GM18909 (cell line): ENCODE measurements at regions not wholly inside any gene's neighbourhood (a gene's known extent, or its start where the extent isn't known, plus 50 kb on each side); places are given as distances from the start of the nearest gene placed in this dataset.
"Not testable (repeated sequence)": the region's sequence is repeated elsewhere in the genome, so short reads cannot be mapped to it uniquely, and the experiment has no call there.

Experiments
- ATAC-seq: cut with Tn5 transposase; IDR thresholded peaks from one replicate; pipeline ENCODE4 v1.9.1; 2021; ENCODE audit warnings: mild to moderate bottlenecking; ENCODE audit not compliant: unreplicated experiment, poor library complexity

DNA sequence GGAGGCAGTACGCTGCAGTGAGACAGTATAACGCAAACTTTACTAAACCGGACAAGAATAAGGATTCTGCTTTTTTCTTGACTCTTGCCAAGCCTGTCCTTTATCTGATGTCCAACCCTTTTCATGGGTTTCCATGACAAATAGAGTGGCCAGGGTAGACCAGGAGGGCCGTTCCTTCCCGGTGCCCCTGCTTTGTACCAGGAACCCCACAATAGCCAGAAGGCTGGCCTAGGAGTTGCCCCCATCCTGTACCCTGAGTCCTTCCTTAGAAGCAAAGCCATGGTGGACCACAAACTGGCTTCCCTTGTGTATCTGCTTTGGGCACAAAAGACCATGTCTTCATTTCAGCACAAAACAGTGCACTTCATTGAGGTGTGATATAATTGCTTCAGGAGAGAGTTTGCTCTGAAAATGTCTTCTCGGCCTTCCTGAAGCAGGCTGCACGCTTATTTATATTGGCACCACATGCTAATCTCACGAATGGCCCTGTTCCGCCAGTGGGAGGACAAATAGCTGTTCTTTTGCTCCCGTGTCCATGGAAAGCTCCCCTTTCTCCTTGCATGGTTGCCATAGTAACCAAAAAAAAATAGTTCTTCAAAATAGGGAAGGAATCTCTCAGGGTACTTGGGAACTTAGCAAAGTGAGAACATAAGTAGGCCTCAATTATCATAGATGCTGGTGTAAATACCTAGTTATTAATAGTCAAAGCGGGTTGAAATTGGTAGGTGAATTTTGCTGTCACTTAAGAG is 222.1 kb downstream of the ZIC5 start:
- no peak for ATAC-seq

DNA sequence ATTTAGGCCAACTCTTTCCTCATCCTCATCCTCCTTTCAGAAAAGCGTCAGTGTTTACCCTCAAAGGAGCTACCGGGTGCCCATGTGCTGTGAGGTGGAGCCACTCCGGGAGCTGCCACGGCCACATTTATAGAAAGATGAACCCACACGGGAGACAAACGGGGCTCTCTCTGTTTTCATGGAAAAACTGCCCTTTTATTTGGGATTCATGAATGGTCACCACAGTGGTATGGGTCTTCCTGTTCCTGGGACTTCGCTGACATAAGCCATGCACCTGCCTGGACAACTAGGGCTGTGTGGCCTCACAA is 224.2 kb downstream of the ZIC5 start:
- ATAC-seq = no peak

DNA sequence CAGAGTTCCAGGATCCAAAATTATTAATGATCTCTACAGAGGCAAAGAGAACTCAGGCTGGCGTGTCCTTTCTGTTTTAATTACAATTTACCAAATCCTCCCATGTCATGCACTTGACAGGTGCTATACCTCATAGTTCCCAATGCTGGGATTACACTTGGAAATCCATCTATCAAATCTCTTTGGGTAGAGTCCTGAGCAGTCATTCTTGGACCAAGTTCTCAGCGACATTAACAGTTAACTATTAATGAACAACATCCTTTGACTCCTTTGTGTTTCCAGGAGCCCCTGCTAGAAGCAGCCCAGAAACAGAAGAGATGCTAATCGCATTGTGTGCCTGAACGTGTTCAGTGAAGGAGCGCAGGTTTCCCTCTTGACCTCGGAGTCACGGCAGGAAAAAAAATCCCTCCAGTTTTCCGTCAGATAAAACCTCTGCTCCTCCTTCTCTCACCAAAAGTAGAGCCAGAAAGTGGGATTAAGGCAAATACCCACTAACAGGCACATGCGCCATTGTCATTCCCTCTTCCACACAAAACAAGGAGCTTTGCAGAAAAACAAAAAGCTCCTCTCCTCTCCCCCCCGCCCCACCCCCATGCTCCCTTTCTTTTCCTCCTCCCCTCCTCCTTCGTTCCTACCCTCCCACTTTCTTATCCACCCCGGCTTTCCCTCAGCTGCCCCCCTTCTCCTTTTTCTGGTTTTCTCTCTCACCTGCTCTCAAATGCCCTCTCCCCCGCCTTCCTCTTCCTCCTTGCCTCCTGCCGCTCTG is 224.7 kb downstream of the ZIC5 start:
- ATAC-seq = no peak

DNA sequence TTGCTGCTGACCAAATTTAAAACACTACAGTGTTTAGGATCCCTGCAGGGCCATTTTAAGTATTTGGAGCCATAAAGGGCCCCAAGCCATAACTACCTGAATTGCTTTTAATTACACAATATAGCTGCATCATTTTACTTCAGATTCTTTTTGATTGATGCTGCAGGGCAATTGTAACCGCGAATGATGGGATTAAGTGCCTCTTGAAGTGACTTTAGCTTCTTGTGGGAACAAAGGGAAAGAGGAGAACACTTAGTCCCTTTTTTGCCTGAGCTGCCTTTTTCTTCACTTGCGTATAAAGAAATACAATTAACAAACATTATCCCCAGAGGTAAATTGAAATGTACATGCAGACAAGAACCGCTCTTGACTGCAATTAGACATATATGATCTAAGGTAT is 228.5 kb downstream of the ZIC5 start:
- no peak for ATAC-seq

DNA sequence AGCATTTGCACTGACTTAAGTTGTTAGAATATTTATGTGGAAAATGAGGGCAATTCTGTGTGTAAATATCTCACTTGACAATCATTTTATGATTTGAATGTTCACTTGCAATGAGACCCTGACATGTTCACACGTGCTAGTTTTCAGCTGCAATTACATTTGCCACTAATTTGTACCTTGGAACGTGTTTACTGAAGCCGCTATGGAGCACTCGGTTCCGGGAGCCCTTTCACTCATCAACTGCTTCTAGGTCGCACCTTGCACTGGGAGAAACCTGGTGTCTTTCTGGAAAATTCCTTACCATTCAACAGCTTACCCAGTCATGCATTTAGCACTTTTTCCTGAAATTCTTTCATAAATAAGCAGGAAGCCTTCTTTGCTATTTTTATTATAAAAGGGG is 229.6 kb downstream of the ZIC5 start:
- no peak for ATAC-seq

DNA sequence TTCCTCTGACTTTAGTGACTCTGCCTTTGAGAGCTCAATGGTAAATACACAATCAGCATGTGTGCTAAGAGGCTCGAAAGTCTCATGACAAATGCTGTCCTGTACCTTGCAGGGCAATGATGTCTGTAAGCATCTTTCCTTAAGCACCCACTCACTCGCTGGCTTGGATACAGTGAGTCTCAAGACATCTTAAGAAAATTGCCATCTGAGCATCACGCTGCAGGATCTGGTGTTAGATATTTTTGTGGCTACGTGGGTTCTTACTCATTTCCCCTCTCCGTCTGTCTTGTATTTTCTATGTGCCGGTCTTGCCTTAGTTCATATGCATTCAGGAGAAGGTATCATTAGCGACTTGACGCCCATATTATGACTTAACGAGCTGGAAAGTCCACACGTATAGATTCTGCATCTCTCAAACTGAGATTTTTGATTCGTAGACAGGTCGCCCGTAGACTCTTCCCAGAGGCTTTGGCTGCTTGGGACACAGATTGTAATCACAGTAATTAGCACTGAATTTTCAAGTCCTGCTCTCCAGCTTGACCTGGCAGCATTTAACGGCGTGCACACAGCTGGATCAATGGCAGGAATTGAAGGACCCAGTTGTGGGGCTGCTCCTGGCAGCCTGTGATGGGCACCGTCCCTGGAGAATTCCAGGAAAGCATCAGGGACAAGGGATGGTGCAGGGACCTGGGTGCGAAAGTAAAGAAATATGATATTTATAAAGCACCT is 231.2 kb downstream of the ZIC5 start:
- no peak for ATAC-seq

DNA sequence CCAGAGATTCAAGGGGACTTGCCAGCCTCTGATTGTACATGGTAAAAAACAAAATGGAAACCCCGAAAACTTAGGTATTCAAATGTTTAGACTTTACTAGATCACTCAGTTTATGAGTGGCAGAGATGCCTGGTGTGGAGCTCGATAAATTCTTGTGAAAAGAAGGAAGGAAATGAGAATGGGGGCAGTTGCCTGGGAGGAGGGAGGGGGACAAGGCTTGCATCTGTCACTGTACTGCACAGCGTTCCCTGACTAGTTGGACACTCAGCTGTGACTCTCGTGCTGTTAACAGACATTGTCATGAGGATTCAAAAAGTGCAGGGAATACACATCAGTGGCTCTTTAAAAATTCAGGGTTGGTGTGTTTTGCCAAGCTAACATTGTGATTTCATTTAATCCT is 232.9 kb downstream of the ZIC5 start:
- ATAC-seq = no peak

DNA sequence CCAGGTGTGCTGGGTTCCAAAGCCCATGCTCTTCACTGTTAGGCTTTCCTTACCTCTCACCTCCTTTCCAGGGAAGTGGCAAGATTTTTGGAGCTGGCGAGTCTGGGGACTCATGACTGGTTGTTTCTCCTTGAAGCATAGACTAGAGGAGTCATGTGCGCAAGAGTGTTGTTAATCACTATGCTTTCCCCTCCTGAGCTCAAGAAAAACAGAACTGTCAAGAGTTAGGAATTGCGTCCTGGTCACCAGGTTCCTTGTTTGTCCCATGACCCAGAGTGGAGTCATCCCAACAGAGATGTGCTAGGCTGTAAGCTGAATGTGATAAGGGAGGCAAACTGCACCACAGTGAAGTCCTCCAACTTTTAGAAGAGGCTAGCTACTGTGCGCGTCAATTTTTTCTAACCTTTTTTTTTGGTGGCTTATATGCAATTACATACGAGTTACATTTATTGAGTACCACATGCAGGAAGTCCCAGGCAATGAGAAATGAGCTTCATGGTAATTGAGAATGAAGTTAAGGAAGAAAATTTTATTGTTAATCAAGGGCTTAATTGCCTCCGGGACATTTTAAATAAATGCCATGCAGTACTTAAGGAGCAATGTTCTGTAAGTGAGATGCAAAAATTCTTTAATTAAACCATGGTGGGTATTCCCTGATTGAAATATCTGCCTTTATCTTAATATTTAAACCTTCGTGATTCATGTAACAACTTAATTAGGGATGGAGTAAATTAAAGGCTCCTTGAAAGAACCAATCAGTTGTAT is 233.9 kb downstream of the ZIC5 start:
- ATAC-seq = no peak

DNA sequence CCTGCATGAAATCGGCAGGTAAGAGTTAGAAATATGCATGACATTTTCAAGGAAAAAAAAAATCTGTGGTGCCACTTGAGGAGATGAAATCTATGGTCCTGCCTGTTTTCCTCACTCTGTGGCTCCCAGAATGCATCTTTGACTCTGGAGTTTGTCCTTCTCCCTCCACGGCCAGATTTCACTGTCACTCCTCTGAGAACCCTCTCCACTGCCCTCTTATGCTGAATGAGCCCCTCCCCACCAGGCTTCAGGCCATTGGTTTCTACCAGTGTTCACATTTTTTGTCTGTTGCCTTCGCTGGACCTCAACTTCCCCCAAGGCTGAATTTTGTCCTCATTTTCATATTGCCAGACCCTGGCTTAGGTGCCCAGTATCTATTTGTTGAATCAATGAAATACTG is 235.0 kb downstream of the ZIC5 start:
- ATAC-seq = no peak

DNA sequence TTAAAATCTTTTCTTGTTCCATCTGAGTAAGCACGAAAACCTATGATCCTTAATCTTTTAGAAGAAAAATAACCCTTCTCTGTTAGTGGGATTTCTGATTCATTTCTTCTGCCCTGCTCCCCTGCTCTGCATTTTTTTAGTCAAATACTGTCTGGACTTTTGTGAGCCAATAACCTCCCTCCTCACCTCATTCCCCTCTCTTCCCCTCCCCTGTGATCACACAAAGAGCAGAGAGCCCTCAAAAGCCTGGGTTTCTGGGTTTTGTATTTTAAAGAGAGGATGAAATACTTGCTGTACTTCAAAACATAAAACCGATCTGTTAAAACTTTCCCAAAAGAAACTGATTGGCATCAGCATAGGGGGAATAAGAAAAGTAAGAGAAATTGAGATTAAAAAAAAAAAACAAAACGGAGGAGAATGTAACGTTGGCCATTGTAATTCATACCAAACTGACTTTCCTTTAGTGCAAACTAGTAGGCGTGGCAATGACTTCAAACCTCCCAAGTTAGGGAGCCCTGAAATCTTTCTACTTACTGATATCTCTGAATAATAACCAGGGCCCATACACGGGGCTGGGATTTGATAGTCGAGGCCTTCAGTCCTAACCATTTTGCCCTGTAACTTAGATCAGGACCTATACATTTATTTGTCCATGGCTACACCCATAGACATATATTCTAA is 232.9 kb downstream of the TM9SF2 start:
- ATAC-seq = no peak

DNA sequence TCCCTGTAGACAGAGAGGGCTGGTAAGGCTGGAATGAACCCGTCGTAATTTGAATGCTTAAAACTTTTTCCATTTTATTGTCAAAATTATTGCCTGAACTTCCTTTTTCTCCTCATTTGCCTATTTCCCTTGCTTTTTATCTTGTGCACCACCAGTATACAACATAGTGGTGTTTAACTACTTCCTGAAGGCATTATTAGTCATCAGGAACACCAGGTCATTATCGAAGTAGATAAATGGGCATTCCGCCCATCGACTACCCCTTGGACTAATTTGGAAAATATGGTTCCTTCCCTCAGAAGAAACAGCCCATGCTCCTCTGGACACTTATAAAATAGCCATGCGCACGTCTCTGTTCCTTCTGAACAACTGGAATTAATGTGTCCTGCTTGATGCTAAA is 232.1 kb downstream of the TM9SF2 start:
- ATAC-seq = no peak

DNA sequence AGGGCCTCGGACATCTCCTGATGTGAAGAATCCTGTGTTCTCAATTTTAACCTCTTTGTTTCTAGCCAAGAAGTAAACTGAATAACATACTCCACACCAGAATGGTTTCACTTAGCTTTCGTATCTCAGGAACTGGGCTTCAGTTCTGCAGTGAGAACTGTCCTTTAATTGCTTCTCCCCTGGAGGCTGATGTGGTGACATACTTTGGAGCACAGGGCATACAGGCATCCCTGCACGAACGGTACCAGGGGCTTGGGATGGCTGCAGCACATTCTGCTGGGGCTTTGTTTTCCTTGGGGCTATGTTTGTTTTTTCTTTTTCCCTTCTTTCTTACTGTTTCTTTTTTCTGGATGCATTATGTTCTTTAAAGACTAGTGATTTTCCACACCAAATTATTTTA is 230.5 kb downstream of the TM9SF2 start:
- ATAC-seq = no peak

DNA sequence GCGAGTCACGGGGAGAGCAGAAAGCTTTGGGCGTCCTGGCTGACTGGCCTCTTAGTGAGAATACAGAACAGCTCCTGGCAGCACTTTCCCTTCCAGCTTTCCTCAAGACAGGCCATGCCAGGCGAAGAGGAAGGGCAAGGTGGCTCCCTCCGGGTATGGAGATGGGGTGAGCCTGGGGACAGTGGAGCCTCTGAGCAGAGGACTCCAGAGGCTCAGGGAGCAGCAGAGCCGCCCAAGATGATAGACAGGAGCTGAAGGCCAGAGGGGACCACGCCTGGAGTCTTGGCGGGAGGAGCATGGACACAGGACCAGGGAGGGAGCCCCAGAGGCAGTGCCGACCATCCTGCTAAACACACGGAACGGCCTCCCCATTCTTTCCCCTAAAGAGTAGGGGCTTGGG is 229.1 kb downstream of the TM9SF2 start:
- no peak for ATAC-seq

DNA sequence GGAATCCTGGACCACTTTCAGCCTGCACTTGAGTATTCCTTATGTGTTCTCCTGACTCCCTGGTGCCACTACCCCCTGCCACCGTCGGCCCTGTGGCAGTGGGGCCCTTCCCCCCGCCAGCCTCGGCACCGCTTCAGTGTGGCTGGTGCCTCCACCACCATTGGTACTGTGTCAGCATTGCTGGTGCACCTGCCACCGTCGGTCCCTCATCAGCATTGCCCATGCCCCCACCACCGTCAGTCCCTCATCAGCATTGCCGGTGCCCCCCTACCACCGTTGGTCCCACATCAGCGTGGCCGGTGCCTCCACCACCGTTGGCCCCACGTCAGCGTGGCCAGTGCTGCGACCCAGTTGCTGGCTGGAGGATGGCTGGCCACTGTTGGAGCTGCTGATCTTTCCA is 228.5 kb downstream of the TM9SF2 start:
- no peak for ATAC-seq

DNA sequence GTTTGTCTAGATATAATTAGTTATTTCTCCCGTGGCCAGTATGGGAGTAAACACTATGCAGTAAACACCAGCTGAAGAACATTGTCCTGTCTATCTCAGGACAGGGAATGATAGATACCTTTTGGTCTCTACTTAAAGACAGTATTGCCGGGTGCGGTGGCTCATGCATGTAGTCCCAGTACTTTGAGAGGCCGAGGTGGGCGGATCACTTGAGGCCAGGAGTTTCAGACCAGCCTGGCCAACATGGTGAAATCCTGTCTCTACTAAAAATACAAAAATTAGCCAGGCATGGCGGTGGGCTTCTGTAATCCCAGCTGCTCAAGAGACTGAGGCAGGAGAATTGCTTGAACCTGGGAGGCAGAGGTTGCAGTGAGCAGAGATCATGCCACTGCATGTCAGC is 226.4 kb downstream of the TM9SF2 start:
- ATAC-seq = not testable (repeated sequence)

DNA sequence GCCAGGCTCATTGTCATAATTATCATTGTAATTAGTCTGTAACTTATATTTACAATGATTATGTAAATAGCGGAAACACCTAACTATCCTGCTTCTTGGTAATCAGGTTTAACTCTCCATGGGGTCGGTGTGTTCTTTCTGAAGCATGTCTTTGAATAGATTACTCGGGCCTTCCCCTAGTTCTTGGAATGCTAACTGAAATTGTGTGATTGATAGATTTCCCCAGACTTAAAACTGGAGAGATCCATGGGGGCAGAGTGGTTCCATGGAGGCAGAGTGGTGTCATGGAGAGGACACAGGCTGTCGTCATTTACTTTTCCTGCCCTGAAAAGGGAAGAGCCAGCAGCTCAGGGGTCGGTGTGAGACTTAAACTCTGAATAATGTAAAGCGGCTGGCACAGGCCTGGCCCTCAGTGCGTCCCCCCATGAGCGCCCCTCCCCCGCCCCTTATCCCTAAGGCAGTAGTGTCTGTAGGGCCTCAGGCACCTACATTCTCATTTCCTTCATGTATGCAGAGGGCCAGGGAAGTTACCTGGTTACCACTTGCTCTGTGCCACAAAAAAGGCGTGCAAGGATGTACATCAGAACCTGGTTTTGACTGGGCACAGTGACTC is 225.1 kb downstream of the TM9SF2 start:
- no peak for ATAC-seq

DNA sequence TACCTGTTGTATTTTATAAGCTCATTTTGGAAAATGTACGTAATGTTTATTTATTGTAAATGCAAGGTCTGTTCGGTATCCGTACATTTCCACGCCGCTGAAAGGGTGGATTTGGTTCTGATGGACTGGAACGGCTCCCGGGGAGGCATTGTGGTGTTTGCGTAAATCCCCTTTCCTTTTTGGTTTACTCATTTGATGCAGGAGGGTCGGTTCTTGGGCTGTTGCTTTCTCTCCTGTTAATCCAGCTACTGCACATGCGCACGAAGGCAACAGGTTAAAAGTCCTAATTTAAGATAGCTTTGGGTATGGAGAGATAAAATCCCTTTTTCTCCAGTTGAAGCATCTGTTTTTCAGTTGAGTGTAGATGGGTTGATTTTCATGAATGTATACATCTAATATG is 224.4 kb downstream of the TM9SF2 start:
- ATAC-seq = no peak

DNA sequence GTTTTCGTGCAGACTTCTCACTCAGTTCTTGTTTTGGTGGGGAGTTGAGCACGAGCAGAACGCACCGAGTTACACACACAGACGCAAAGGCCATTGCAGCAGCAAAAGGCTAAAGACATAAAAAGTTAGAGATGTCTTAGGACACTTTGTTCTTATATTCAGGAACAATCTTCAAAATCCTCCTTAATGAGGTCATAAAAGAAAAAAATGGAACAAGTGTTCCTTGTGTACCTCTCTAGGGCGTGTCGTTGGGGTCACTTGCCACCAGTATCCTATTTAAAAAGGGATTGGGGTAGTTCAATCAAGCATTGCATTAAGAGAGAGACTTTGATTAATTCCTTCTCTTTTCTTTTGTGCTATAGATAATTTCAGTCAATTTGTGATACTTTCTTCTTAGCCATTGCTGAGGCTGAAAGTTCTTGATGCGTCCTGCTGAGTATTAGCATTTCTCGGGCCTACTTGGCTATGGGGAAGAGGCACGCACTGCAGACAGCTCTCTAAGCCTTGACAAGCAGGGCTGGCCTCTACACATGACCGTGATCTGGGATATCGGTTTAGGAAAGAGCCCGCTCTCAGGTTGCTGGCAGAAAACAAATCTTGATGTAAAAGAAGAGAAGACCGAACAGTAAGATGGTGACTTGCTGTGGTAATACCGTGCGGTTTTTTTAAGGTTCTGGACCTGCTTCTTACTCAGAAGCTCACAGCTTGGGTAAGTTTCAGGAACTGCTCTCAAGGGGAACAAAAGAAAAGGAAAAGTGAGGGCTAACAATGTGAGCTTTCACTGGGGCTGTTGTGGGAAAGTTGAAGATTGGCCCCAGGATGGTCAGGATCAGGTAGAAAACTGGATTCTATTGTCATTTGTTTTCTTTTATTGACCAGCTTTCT is 223.6 kb downstream of the TM9SF2 start:
- ATAC-seq = no peak

DNA sequence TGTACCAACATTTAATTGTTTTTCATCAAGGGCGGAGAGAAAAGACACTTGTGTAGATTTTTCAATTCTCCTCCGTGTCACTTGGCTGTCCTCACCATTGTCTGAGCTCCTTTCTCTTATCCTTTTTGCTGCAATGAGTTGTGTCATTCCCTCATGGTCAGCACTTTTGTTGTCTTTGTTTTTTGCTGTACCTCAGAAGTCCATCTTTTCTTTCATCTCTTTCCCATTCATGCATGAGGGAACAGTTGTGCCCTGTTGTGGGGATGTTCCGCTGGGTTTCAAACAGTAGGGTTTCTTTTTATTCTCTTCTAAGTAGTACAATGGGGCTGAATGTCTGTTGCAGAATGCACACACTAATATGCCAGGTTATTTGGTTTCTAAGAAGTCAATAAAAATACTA is 222.6 kb downstream of the TM9SF2 start:
- ATAC-seq = no peak
